H9 (cell line): ENCODE measurements at regions not wholly inside any gene's neighbourhood (a gene's known extent, or its start where the extent isn't known, plus 50 kb on each side); places are given as distances from the start of the nearest gene placed in this dataset.

Experiments
- DNase-seq: peaks from one replicate; pipeline ENCODE4 v3.0.0-alpha.2; 2017
- H2AFZ ChIP-seq: one replicate; pipeline ENCODE4 v1.6.1; 2013; ENCODE audit warnings: mild to moderate bottlenecking, low read length, control low read depth, moderate library complexity
- H2AK5ac ChIP-seq: 2 replicates; pipeline ENCODE4 v1.6.1; 2013; ENCODE audit warnings: low read length, control low read depth, mixed read lengths; ENCODE audit not compliant: insufficient read length
- H2BK120ac ChIP-seq: one replicate; pipeline ENCODE4 v1.6.1; 2013; ENCODE audit warnings: low read depth, mild to moderate bottlenecking, low read length, control low read depth, inconsistent platforms; ENCODE audit not compliant: poor library complexity, severe bottlenecking
- H2BK12ac ChIP-seq: 2 replicates; pipeline ENCODE4 v1.6.1; 2013; ENCODE audit warnings: low read length, control low read depth, mixed read lengths, low read depth; ENCODE audit not compliant: insufficient read length
- H2BK15ac ChIP-seq: 2 replicates; pipeline ENCODE4 v1.6.1; 2013; ENCODE audit warnings: low read depth, low read length, control low read depth
- H2BK20ac ChIP-seq: one replicate; pipeline ENCODE4 v1.6.1; 2013; ENCODE audit warnings: low read depth, mild to moderate bottlenecking, low read length, control low read depth, inconsistent platforms; ENCODE audit not compliant: poor library complexity, severe bottlenecking
- H2BK5ac ChIP-seq: 2 replicates; pipeline ENCODE4 v1.6.1; 2013; ENCODE audit warnings: low read length, control low read depth, mixed read lengths; ENCODE audit not compliant: insufficient read length
- H3K14ac ChIP-seq: 2 replicates; pipeline ENCODE4 v1.6.1; 2013; ENCODE audit warnings: low read length, control low read depth; ENCODE audit not compliant: insufficient read depth
- H3K18ac ChIP-seq: 2 replicates; pipeline ENCODE4 v1.6.1; 2013; ENCODE audit warnings: low read depth, mild to moderate bottlenecking, mixed read lengths, low read length, control low read depth; ENCODE audit not compliant: insufficient read length
- H3K23ac ChIP-seq: 2 replicates; pipeline ENCODE4 v1.6.1; 2013; ENCODE audit warnings: low read length, control low read depth, mixed read lengths, low read depth; ENCODE audit not compliant: insufficient read length
- H3K23me2 ChIP-seq: 2 replicates; pipeline ENCODE4 v1.6.1; 2013; ENCODE audit warnings: low read depth, mild to moderate bottlenecking, mixed read lengths, low read length, control low read depth; ENCODE audit not compliant: insufficient read length, poor library complexity, severe bottlenecking
- H3K27ac ChIP-seq: 2 replicates; pipeline ENCODE4 v1.5.1; 2013; ENCODE audit warnings: low read length, control low read depth, mixed read lengths, low read depth; ENCODE audit not compliant: insufficient read length
- H3K27me3 ChIP-seq: 2 replicates; pipeline ENCODE4 v1.6.1; 2013; ENCODE audit warnings: low read length, control low read depth, inconsistent platforms; ENCODE audit not compliant: insufficient read depth
- H3K4ac ChIP-seq: 2 replicates; pipeline ENCODE4 v1.6.1; 2013; ENCODE audit warnings: low read depth, mild to moderate bottlenecking, control low read depth, inconsistent platforms, low read length, moderate library complexity
- H3K4me1 ChIP-seq: 2 replicates; pipeline ENCODE4 v1.6.1; 2013; ENCODE audit warnings: low read length, control low read depth, inconsistent platforms; ENCODE audit not compliant: insufficient read depth
- H3K4me2 ChIP-seq: 2 replicates; pipeline ENCODE4 v1.6.1; 2013; ENCODE audit warnings: low read length, control low read depth, mixed read lengths; ENCODE audit not compliant: insufficient read length, insufficient read depth
- H3K56ac ChIP-seq: 2 replicates; pipeline ENCODE4 v1.6.1; 2013; ENCODE audit warnings: low read depth, mild to moderate bottlenecking, mixed read lengths, low read length, control low read depth; ENCODE audit not compliant: insufficient read length
- H3K79me1 ChIP-seq: 2 replicates; pipeline ENCODE4 v1.6.1; 2013; ENCODE audit warnings: low read depth, mild to moderate bottlenecking, moderate library complexity, low read length, control low read depth, inconsistent platforms; ENCODE audit not compliant: insufficient read depth, poor library complexity, severe bottlenecking
- H3K79me2 ChIP-seq: 2 replicates; pipeline ENCODE4 v1.6.1; 2013; ENCODE audit warnings: low read length, control low read depth, inconsistent platforms; ENCODE audit not compliant: insufficient read depth
- H3K9ac ChIP-seq: 2 replicates; pipeline ENCODE4 v1.6.1; 2013; ENCODE audit warnings: low read length, control low read depth, mixed read lengths; ENCODE audit not compliant: insufficient read length; ENCODE audit errors: extremely low read depth
- H3K9me3 ChIP-seq: one replicate; pipeline ENCODE4 v1.6.1; 2013; ENCODE audit warnings: low read depth, low read length, inconsistent platforms; ENCODE audit not compliant: control insufficient read depth
- H3T11ph ChIP-seq: one replicate; pipeline ENCODE4 v1.6.1; 2013; ENCODE audit warnings: mild to moderate bottlenecking, low read length, control low read depth, inconsistent platforms
- H4K20me1 ChIP-seq: one replicate; pipeline ENCODE4 v1.6.1; 2013; ENCODE audit not compliant: control insufficient read depth, insufficient read length, insufficient read depth
- H4K5ac ChIP-seq: 2 replicates; pipeline ENCODE4 v1.6.1; 2013; ENCODE audit warnings: low read depth, mild to moderate bottlenecking, mixed read lengths, low read length, control low read depth; ENCODE audit not compliant: insufficient read length
- H4K8ac ChIP-seq: replicated peaks from 2 replicates; pipeline ENCODE4 v1.6.1; 2013; ENCODE audit warnings: low read length, control low read depth, mixed read lengths, low read depth; ENCODE audit not compliant: insufficient read length
- H4K91ac ChIP-seq: 2 replicates; pipeline ENCODE4 v1.6.1; 2013; ENCODE audit warnings: low read depth, mild to moderate bottlenecking, moderate library complexity, mixed read lengths, low read length, control low read depth; ENCODE audit not compliant: insufficient read length
- H3K27ac Mint-ChIP-seq, 3 experiments: 2 replicates in 2 of 3; 3 replicates in 1 of 3; pipeline ENCODE4 v1.8.0; 2020 to 2021; ENCODE audit warnings: mixed read lengths in 3 of 3, mild to moderate bottlenecking in 1 of 3, moderate library complexity in 1 of 3
- H3K27me3 Mint-ChIP-seq: 2 replicates; pipeline ENCODE4 v1.8.0; 2021; ENCODE audit warnings: low read depth, mild to moderate bottlenecking, moderate library complexity, mixed read lengths
- H3K36me3 Mint-ChIP-seq, 3 experiments: 2 replicates in 2 of 3; 3 replicates in 1 of 3; pipeline ENCODE4 v1.8.0; 2020 to 2021; ENCODE audit warnings: low read depth in 3 of 3, mixed read lengths in 3 of 3; ENCODE audit not compliant: insufficient read depth in 1 of 3
- H3K4me1 Mint-ChIP-seq, 2 experiments: 2 replicates each; pipeline ENCODE4 v1.8.0; 2020; ENCODE audit warnings: mixed read lengths in 2 of 2
- H3K4me3 Mint-ChIP-seq, 2 experiments: 2 replicates in 1 of 2; 3 replicates in 1 of 2; pipeline ENCODE4 v1.8.0; 2020 to 2021; ENCODE audit warnings: mild to moderate bottlenecking in 2 of 2, mixed read lengths in 2 of 2, moderate library complexity in 1 of 2
- H3K9me3 Mint-ChIP-seq, 2 experiments: 2 replicates in 1 of 2; 3 replicates in 1 of 2; pipeline ENCODE4 v1.8.0; 2020; ENCODE audit warnings: mild to moderate bottlenecking in 2 of 2, mixed read lengths in 2 of 2, moderate library complexity in 1 of 2
- CTCF ChIP-seq: fragments of 200-600 bp; sonication (generic); conservative IDR thresholded peaks from 3 replicates; pipeline ENCODE4 v1.8.0; 2021; ENCODE audit warnings: antibody characterized with exemption, mild to moderate bottlenecking
- WGBS: extraction: QIAGEN DNeasy Blood & Tissue Kit; methylation state at CpG from one replicate; pipeline ENCODE4 v1.1.7; 2013; ENCODE audit warnings: missing lambda C conversion rate, low lambda C conversion rate, mixed read lengths; ENCODE audit not compliant: insufficient read length; ENCODE audit errors: extremely low coverage; 5-methylcytosine and 5-hydroxymethylcytosine counted together

- no peak for TF ChIP-seq CTCF
- no peaks in the 10 kb centered on the region for H3K79me1 ChIP-seq
- no peak overlapping the region for H2AK5ac ChIP-seq
- H3T11ph ChIP-seq: no peak overlapping the region
- Mint-ChIP-seq H3K27ac (no peak overlapping the region), H3K4me3 (no peak overlapping the region), H3K27me3 (peaks cover 1% of the 10 kb centered on the region; the same call in 1 of the 2 replicates), H3K9me3 (peaks cover 4 to 17% of the 10 kb centered on the region in 2 experiments), H3K4me1 (peaks cover 7 to 12% of the 10 kb centered on the region in 2 experiments; a peak in 2 of 4 replicates), H3K36me3 (peaks cover 4 to 6% (median 5%) of the 10 kb centered on the region in 3 experiments)
- no CpG with 5 or more reads among the region's 10 CpGs for WGBS
- no peak overlapping the region for H4K91ac ChIP-seq
- no peaks in the 10 kb centered on the region for H3K27me3 ChIP-seq
- no peak overlapping the region for H3K27ac ChIP-seq
- no peak overlapping the region for H2BK12ac ChIP-seq
- H3K56ac ChIP-seq: no peak overlapping the region
- H2BK15ac ChIP-seq: no peak overlapping the region
- H4K8ac ChIP-seq: no peak overlapping the region
- no peak overlapping the region; the same call in 1 of the 2 replicates for H3K14ac ChIP-seq
- H4K20me1 ChIP-seq: no peaks in the 10 kb centered on the region
- no peak overlapping the region for H2BK20ac ChIP-seq
- no peak overlapping the region for H3K9ac ChIP-seq
- H3K23me2 ChIP-seq: no peaks in the 10 kb centered on the region
- no peaks in the 10 kb centered on the region for H3K4me1 ChIP-seq
- H3K4me2 ChIP-seq: no peak overlapping the region
- no peak overlapping the region for H3K23ac ChIP-seq
- H2BK120ac ChIP-seq: no peak overlapping the region
- peaks cover under 1% of the 10 kb centered on the region for H3K9me3 ChIP-seq
- H2BK5ac ChIP-seq: no peak overlapping the region
- no peak overlapping the region for H4K5ac ChIP-seq
- H2AFZ ChIP-seq: no peak overlapping the region
- no peak for DNase-seq
- H3K4ac ChIP-seq: no peak overlapping the region
- no peaks in the 10 kb centered on the region for H3K79me2 ChIP-seq
- no peak overlapping the region for H3K18ac ChIP-seq
Observed at GRCh38 chr1:30037251-30038118, 685.9 kb downstream of the MATN1 start.
